ENCODE measurements at regions not wholly inside any gene's neighbourhood (a gene's known extent, or its start where the extent isn't known, plus 50 kb on each side); places are given as distances from the start of the nearest gene placed in this dataset.

- Mint-ChIP-seq H3K4me1 (ENCODE audit: low read depth, unreplicated experiment) (no peaks in the 10 kb centered on the region), H3K27ac (ENCODE audit: unreplicated experiment) (no peak overlapping the region), H3K36me3 (ENCODE audit: low read depth, unreplicated experiment) (no peaks in the 10 kb centered on the region), H3K27me3 (ENCODE audit: low read depth, unreplicated experiment) (peaks cover 11% of the 10 kb centered on the region), H3K4me3 (ENCODE audit: unreplicated experiment) (no peak overlapping the region), H3K9me3 (ENCODE audit: unreplicated experiment) (peaks cover 3% of the 10 kb centered on the region)
- no peaks in the 10 kb centered on the region for H3K79me2 ChIP-seq (ENCODE audit: insufficient read depth, low read length)
- no peak overlapping the region for H3K4me3 ChIP-seq (ENCODE audit: insufficient read depth, low read depth, low read length)
- H3K9ac ChIP-seq (ENCODE audit: low read length): no peak overlapping the region
- H4K20me1 ChIP-seq (ENCODE audit: insufficient read depth, low read length): no peaks in the 10 kb centered on the region
- no peaks in the 10 kb centered on the region for H3K4me1 ChIP-seq (ENCODE audit: insufficient read depth, low read length)
- no peaks in the 10 kb centered on the region for H3K27me3 ChIP-seq (ENCODE audit: insufficient read depth, low read length)
- no peak overlapping the region for H3K27ac ChIP-seq (ENCODE audit: low read depth, low read length)
- peaks cover 20% of the 10 kb centered on the region for H3K9me3 ChIP-seq (ENCODE audit: insufficient read depth, low read depth, low read length)
- no peak overlapping the region for H2AFZ ChIP-seq (ENCODE audit: low read depth, low read length)
- FAIRE-seq (no peak), DNase-seq (ENCODE audit: low read depth) (no peak)
- H3K36me3 ChIP-seq (ENCODE audit: insufficient read depth, low read length): no peaks in the 10 kb centered on the region
- TF ChIP-seq, protein P1, sequence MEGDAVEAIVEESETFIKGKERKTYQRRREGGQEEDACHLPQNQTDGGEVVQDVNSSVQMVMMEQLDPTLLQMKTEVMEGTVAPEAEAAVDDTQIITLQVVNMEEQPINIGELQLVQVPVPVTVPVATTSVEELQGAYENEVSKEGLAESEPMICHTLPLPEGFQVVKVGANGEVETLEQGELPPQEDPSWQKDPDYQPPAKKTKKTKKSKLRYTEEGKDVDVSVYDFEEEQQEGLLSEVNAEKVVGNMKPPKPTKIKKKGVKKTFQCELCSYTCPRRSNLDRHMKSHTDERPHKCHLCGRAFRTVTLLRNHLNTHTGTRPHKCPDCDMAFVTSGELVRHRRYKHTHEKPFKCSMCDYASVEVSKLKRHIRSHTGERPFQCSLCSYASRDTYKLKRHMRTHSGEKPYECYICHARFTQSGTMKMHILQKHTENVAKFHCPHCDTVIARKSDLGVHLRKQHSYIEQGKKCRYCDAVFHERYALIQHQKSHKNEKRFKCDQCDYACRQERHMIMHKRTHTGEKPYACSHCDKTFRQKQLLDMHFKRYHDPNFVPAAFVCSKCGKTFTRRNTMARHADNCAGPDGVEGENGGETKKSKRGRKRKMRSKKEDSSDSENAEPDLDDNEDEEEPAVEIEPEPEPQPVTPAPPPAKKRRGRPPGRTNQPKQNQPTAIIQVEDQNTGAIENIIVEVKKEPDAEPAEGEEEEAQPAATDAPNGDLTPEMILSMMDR (IDR thresholded peaks at IDR 0.05; ENCODE audit: insufficient read depth, low read depth, low read length): no peak
- no peak for TF ChIP-seq EZH2 (IDR thresholded peaks at IDR 0.05; ENCODE audit: insufficient read depth, low read length)
- H3K4me2 ChIP-seq (ENCODE audit: low read length): no peak overlapping the region
These were observed 60.2 kb upstream of the ACTRT2 start for GRCh38 chr1:2961081-2961480.

DNA sequence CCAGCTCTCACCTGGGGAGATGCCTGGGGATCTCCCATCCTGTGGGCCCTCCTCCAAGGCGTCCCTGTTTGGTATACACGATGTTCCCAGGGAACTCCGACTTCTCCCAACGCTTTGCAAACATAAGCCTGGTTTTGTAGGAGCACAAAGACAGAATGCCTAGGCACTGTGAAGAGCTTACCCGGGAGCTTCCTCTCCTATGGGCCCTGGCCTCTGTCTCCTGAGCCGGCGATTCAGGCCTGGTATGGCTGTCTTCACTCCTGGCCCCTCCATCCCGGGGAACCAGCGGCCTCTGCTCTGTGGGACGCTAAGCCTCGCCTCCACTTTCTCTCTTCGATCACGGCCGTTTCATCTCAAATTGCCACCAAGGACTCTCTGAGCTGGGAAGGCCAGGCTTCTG is 59.6 kb upstream of the ACTRT2 start:
- Histone ChIP-seq H2AFZ (ENCODE audit: low read depth, low read length) (no peak overlapping the region), H3K9ac (ENCODE audit: low read length) (no peak overlapping the region), H3K4me2 (ENCODE audit: low read length) (no peak overlapping the region), H3K36me3 (ENCODE audit: insufficient read depth, low read length) (no peaks in the 10 kb centered on the region), H4K20me1 (ENCODE audit: insufficient read depth, low read length) (no peaks in the 10 kb centered on the region), H3K4me3 (ENCODE audit: insufficient read depth, low read depth, low read length) (no peak overlapping the region), H3K4me1 (ENCODE audit: insufficient read depth, low read length) (no peaks in the 10 kb centered on the region), H3K9me3 (ENCODE audit: insufficient read depth, low read depth, low read length) (peaks cover 20% of the 10 kb centered on the region), H3K27me3 (ENCODE audit: insufficient read depth, low read length) (no peaks in the 10 kb centered on the region), H3K27ac (ENCODE audit: low read depth, low read length) (no peak overlapping the region), H3K79me2 (ENCODE audit: insufficient read depth, low read length) (no peaks in the 10 kb centered on the region)
- FAIRE-seq (no peak), DNase-seq (ENCODE audit: low read depth) (no peak)
- H3K4me3 Mint-ChIP-seq (ENCODE audit: unreplicated experiment): no peak overlapping the region
- no peak overlapping the region for H3K27ac Mint-ChIP-seq (ENCODE audit: unreplicated experiment)
- no peaks in the 10 kb centered on the region for H3K4me1 Mint-ChIP-seq (ENCODE audit: low read depth, unreplicated experiment)
- TF ChIP-seq, protein P1 (IDR thresholded peaks at IDR 0.05; ENCODE audit: insufficient read depth, low read depth, low read length): no peak
- no peak for TF ChIP-seq EZH2 (IDR thresholded peaks at IDR 0.05; ENCODE audit: insufficient read depth, low read length)
- H3K9me3 Mint-ChIP-seq (ENCODE audit: unreplicated experiment): peaks cover 1% of the 10 kb centered on the region
- H3K36me3 Mint-ChIP-seq (ENCODE audit: low read depth, unreplicated experiment): no peaks in the 10 kb centered on the region
- H3K27me3 Mint-ChIP-seq (ENCODE audit: low read depth, unreplicated experiment): peaks cover 11% of the 10 kb centered on the region

GRCh38 chr1:2962061-2962460 is 59.2 kb upstream of the ACTRT2 start:
- no peak overlapping the region for H3K27ac ChIP-seq (ENCODE audit: low read depth, low read length)
- H3K4me3 Mint-ChIP-seq (ENCODE audit: unreplicated experiment): no peak overlapping the region
- no peak overlapping the region for H3K4me2 ChIP-seq (ENCODE audit: low read length)
- no peaks in the 10 kb centered on the region for H3K4me1 Mint-ChIP-seq (ENCODE audit: low read depth, unreplicated experiment)
- no peaks in the 10 kb centered on the region for H3K79me2 ChIP-seq (ENCODE audit: insufficient read depth, low read length)
- H3K4me1 ChIP-seq (ENCODE audit: insufficient read depth, low read length): no peaks in the 10 kb centered on the region
- H3K9me3 Mint-ChIP-seq (ENCODE audit: unreplicated experiment): peaks cover 1% of the 10 kb centered on the region
- no peak overlapping the region for H3K4me3 ChIP-seq (ENCODE audit: insufficient read depth, low read depth, low read length)
- no peaks in the 10 kb centered on the region for H3K36me3 Mint-ChIP-seq (ENCODE audit: low read depth, unreplicated experiment)
- TF ChIP-seq EZH2 (IDR thresholded peaks at IDR 0.05; ENCODE audit: insufficient read depth, low read length): no peak
- TF ChIP-seq, protein P1 (IDR thresholded peaks at IDR 0.05; ENCODE audit: insufficient read depth, low read depth, low read length): no peak
- peaks cover 20% of the 10 kb centered on the region for H3K9me3 ChIP-seq (ENCODE audit: insufficient read depth, low read depth, low read length)
- H3K36me3 ChIP-seq (ENCODE audit: insufficient read depth, low read length): no peaks in the 10 kb centered on the region
- no peak overlapping the region for H3K27ac Mint-ChIP-seq (ENCODE audit: unreplicated experiment)
- FAIRE-seq (no peak), DNase-seq (ENCODE audit: low read depth) (no peak)
- H3K27me3 ChIP-seq (ENCODE audit: insufficient read depth, low read length): no peaks in the 10 kb centered on the region
- H4K20me1 ChIP-seq (ENCODE audit: insufficient read depth, low read length): no peaks in the 10 kb centered on the region
- no peak overlapping the region for H3K9ac ChIP-seq (ENCODE audit: low read length)
- H3K27me3 Mint-ChIP-seq (ENCODE audit: low read depth, unreplicated experiment): peaks cover 11% of the 10 kb centered on the region
- H2AFZ ChIP-seq (ENCODE audit: low read depth, low read length): no peak overlapping the region
